ENCODE measurements at regions not wholly inside any gene's neighbourhood (a gene's known extent, or its start where the extent isn't known, plus 50 kb on each side); places are given as distances from the start of the nearest gene placed in this dataset.
"Not testable (repeated sequence)": the region's sequence is repeated elsewhere in the genome, so short reads cannot be mapped to it uniquely, and the experiment has no call there.

GRCh38 chr3:74978684-74979083, 364.2 kb upstream of the CNTN3 start:
- no peak for DNase-seq (ENCODE audit: low spot score)

- not testable (repeated sequence) for DNase-seq (ENCODE audit: low spot score)
Observed at GRCh38 chr3:74985028-74985904, 370.8 kb upstream of the CNTN3 start.

GRCh38 chr3:74988095-74988494, 373.6 kb upstream of the CNTN3 start:
- no peak for DNase-seq (ENCODE audit: low spot score)

GRCh38 chr3:74992898-74993297, 378.4 kb upstream of the CNTN3 start:
- DNase-seq (ENCODE audit: low spot score): no peak

GRCh38 chr3:75001330-75001729, 386.9 kb upstream of the CNTN3 start:
- DNase-seq (ENCODE audit: low spot score): peak; percentile 11

- no peak for DNase-seq (ENCODE audit: low spot score)
Observed at GRCh38 chr3:75012791-75013331, 398.4 kb upstream of the CNTN3 start.

- no peak for DNase-seq (ENCODE audit: low spot score)
Observed at GRCh38 chr3:75014008-75014407, 399.5 kb upstream of the CNTN3 start.

- no peak for DNase-seq (ENCODE audit: low spot score)
Observed at GRCh38 chr3:75015280-75015679, 400.8 kb upstream of the CNTN3 start.

- DNase-seq (ENCODE audit: low spot score): no peak
Observed at GRCh38 chr3:75035146-75035545, 420.7 kb upstream of the CNTN3 start.

GRCh38 chr3:75042941-75043340, 428.5 kb upstream of the CNTN3 start:
- no peak for DNase-seq (ENCODE audit: low spot score)

- no peak for DNase-seq (ENCODE audit: low spot score)
Observed at GRCh38 chr3:75048650-75049049, 434.2 kb upstream of the CNTN3 start.

GRCh38 chr3:75049533-75049932, 435.1 kb upstream of the CNTN3 start:
- DNase-seq (ENCODE audit: low spot score): no peak

GRCh38 chr3:75059120-75059519, 444.7 kb upstream of the CNTN3 start:
- no peak for DNase-seq (ENCODE audit: low spot score)

GRCh38 chr3:75061806-75062205, 447.3 kb upstream of the CNTN3 start:
- no peak for DNase-seq (ENCODE audit: low spot score)

- no peak for DNase-seq (ENCODE audit: low spot score)
Observed at GRCh38 chr3:75075158-75075557, 460.7 kb upstream of the CNTN3 start.

GRCh38 chr3:75076481-75076880, 462.0 kb upstream of the CNTN3 start:
- no peak for DNase-seq (ENCODE audit: low spot score)

- DNase-seq (ENCODE audit: low spot score): no peak
Observed at GRCh38 chr3:75078290-75078689, 463.8 kb upstream of the CNTN3 start.

- DNase-seq (ENCODE audit: low spot score): no peak
Observed at GRCh38 chr3:75082845-75083244, 468.4 kb upstream of the CNTN3 start.

- DNase-seq (ENCODE audit: low spot score): no peak
Observed at GRCh38 chr3:75089841-75090240, 475.4 kb upstream of the CNTN3 start.

GRCh38 chr3:75101329-75102147, 487.1 kb upstream of the CNTN3 start:
- DNase-seq (ENCODE audit: low spot score): peak; percentile 15

- no peak for DNase-seq (ENCODE audit: low spot score)
Observed at GRCh38 chr3:75110741-75111140, 496.3 kb upstream of the CNTN3 start.

GRCh38 chr3:75115695-75116094, 501.2 kb upstream of the CNTN3 start:
- DNase-seq (ENCODE audit: low spot score): no peak

GRCh38 chr3:75118779-75119178, 504.3 kb upstream of the CNTN3 start:
- DNase-seq (ENCODE audit: low spot score): no peak

Data from SW480 (cell line).